ENCODE measurements at regions not wholly inside any gene's neighbourhood (a gene's known extent, or its start where the extent isn't known, plus 50 kb on each side); places are given as distances from the start of the nearest gene placed in this dataset.

DNA sequence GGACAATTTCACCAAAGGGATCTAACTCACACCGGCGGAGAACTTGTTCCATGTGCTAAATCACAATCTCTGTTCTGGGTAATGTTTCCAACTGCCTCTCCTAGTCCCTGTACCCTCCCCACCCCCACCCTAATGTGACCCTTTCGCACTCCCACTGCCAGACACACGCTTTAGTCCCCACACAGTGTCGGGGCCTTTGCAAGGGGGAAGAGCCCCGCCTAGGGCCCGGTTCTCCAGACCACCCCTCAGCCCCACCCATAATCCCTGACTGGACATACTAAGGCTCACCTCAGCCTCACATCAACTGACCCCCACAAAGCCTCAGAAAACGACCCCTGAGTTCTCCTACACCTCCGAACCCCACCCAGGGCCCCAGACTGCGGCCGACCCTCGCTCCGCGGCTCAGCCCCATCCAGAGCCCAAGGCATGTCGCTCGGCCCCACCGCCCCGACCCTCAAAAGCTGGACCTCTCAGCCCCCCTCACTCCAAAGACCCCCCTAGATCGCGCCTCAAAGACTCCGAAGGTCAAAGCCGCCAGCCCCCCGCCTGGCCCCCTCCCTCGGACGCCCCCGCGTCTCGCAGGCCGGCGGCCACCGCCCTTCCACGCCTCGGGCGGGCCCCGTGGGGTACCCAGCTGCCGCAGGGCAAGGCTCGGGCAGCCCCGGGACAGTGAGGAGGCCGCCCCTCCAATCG, 72.0 kb upstream of the MAP4 start:
- TF ChIP-seq, protein P1, sequence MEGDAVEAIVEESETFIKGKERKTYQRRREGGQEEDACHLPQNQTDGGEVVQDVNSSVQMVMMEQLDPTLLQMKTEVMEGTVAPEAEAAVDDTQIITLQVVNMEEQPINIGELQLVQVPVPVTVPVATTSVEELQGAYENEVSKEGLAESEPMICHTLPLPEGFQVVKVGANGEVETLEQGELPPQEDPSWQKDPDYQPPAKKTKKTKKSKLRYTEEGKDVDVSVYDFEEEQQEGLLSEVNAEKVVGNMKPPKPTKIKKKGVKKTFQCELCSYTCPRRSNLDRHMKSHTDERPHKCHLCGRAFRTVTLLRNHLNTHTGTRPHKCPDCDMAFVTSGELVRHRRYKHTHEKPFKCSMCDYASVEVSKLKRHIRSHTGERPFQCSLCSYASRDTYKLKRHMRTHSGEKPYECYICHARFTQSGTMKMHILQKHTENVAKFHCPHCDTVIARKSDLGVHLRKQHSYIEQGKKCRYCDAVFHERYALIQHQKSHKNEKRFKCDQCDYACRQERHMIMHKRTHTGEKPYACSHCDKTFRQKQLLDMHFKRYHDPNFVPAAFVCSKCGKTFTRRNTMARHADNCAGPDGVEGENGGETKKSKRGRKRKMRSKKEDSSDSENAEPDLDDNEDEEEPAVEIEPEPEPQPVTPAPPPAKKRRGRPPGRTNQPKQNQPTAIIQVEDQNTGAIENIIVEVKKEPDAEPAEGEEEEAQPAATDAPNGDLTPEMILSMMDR (conservative IDR thresholded peaks at IDR 0.05; ENCODE audit: low read depth, low read length): no peak
- TF ChIP-seq RCOR1 (IDR thresholded peaks at IDR 0.05; ENCODE audit: insufficient replicate concordance, low read length) (no peak), POLR2A (IDR thresholded peaks at IDR 0.05; ENCODE audit: low read depth, low read length) (no peak), RFX5 (IDR thresholded peaks at IDR 0.05; ENCODE audit: low read depth, low read length) (no peak), RAD21 (IDR thresholded peaks at IDR 0.05; ENCODE audit: low read length) (no peak), MAFK (IDR thresholded peaks at IDR 0.05; ENCODE audit: low read depth, low read length) (no peak), MXI1 (IDR thresholded peaks at IDR 0.05; ENCODE audit: borderline replicate concordance, low read depth, low read length) (no peak), SMC3 (IDR thresholded peaks at IDR 0.05; ENCODE audit: low read depth, low read length) (no peak), MAZ (IDR thresholded peaks at IDR 0.05; ENCODE audit: borderline replicate concordance, low read depth, low read length) (no peak), CHD1 (IDR thresholded peaks at IDR 0.05; ENCODE audit: low read depth, low read length) (no peak), CEBPB (IDR thresholded peaks at IDR 0.05; ENCODE audit: low read depth, low read length) (no peak), BHLHE40 (IDR thresholded peaks at IDR 0.05; ENCODE audit: low read depth, low read length) (no peak)
- TF ChIP-seq, protein P2, sequence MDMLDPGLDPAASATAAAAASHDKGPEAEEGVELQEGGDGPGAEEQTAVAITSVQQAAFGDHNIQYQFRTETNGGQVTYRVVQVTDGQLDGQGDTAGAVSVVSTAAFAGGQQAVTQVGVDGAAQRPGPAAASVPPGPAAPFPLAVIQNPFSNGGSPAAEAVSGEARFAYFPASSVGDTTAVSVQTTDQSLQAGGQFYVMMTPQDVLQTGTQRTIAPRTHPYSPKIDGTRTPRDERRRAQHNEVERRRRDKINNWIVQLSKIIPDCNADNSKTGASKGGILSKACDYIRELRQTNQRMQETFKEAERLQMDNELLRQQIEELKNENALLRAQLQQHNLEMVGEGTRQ (IDR thresholded peaks at IDR 0.05; ENCODE audit: low read depth, low read length): no peak
- TF ChIP-seq, protein P3, sequence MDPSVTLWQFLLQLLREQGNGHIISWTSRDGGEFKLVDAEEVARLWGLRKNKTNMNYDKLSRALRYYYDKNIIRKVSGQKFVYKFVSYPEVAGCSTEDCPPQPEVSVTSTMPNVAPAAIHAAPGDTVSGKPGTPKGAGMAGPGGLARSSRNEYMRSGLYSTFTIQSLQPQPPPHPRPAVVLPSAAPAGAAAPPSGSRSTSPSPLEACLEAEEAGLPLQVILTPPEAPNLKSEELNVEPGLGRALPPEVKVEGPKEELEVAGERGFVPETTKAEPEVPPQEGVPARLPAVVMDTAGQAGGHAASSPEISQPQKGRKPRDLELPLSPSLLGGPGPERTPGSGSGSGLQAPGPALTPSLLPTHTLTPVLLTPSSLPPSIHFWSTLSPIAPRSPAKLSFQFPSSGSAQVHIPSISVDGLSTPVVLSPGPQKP (IDR thresholded peaks at IDR 0.05; ENCODE audit: borderline replicate concordance, low read depth, low read length): no peak

Data from IMR-90 (cell line).